A673 (cell line): ENCODE measurements at regions not wholly inside any gene's neighbourhood (a gene's known extent, or its start where the extent isn't known, plus 50 kb on each side); places are given as distances from the start of the nearest gene placed in this dataset.

Experiments used
- BruUV-seq: library from RNA; stranded (reverse); fragments of 400-500 nt; replicated peaks from 2 replicates; lab custom pipeline; 2021; lab: Mats Ljungman, UMichigan
- CTCF ChIA-PET: fragments of 300-600 bp; sonication (Branson Sonifier 250); formaldehyde crosslinking; loops from one replicate; lab custom pipeline; 2022; ENCODE audit warnings: antibody characterized with exemption; lab: Charles Lee
- POLR2A ChIA-PET: fragments of 300-600 bp; sonication (Branson Sonifier 250); formaldehyde crosslinking; loops from one replicate; lab custom pipeline; 2022; ENCODE audit warnings: antibody characterized with exemption; ENCODE audit not compliant: low non-redundant PET; lab: Charles Lee
- DNase-seq: peaks from one replicate; pipeline ENCODE4 v3.0.0-alpha.2; 2015; ENCODE audit warnings: low spot score
- H3K27ac ChIP-seq: fragments of 200-600 bp; sonication (generic); 2 replicates; pipeline ENCODE4 v1.5.1; 2016; ENCODE audit warnings: mixed run types, low read depth, mild to moderate bottlenecking, mixed read lengths, antibody characterized with exemption, low read length; ENCODE audit not compliant: poor library complexity, severe bottlenecking
- H3K27me3 ChIP-seq: fragments of 200-600 bp; sonication (generic); replicated peaks from 2 replicates; pipeline ENCODE4 v1.6.1; 2017; ENCODE audit warnings: mixed run types, low read depth, mild to moderate bottlenecking, mixed read lengths, antibody characterized with exemption, low read length; ENCODE audit not compliant: insufficient read depth, poor library complexity
- H3K36me3 ChIP-seq: fragments of 200-600 bp; sonication (generic); 2 replicates; pipeline ENCODE4 v1.6.1; 2016; ENCODE audit warnings: mixed run types, mild to moderate bottlenecking, mixed read lengths, antibody characterized with exemption, low read length; ENCODE audit not compliant: insufficient read depth, poor library complexity, severe bottlenecking
- H3K4me1 ChIP-seq: fragments of 200-600 bp; sonication (generic); 2 replicates; pipeline ENCODE4 v1.6.1; 2017; ENCODE audit warnings: mixed run types, mild to moderate bottlenecking, mixed read lengths, antibody characterized with exemption, low read length; ENCODE audit not compliant: insufficient read depth, poor library complexity, severe bottlenecking
- H3K4me3 ChIP-seq: fragments of 200-600 bp; sonication (generic); 2 replicates; pipeline ENCODE4 v1.5.1; 2016; ENCODE audit warnings: low read depth, mixed run types, mild to moderate bottlenecking, mixed read lengths, low read length; ENCODE audit not compliant: poor library complexity, severe bottlenecking
- H3K9me3 ChIP-seq: fragments of 200-600 bp; sonication (generic); 2 replicates; pipeline ENCODE4 v1.6.1; 2016; ENCODE audit warnings: mixed run types, low read depth, mild to moderate bottlenecking, mixed read lengths, antibody characterized with exemption, low read length; ENCODE audit not compliant: poor library complexity, severe bottlenecking
- CTCF ChIP-seq: fragments of 300-800, 200-600 bp; sonication (generic); conservative IDR thresholded peaks from 2 replicates; pipeline ENCODE4 v1.5.1; 2017; ENCODE audit warnings: low read depth, mild to moderate bottlenecking, antibody characterized with exemption, low read length, moderate library complexity, mixed read lengths
- EZH2 ChIP-seq: fragments of 200-600 bp; sonication (generic); IDR thresholded peaks from 2 replicates; pipeline ENCODE4 v1.6.1; 2017; ENCODE audit warnings: borderline replicate concordance, low read depth, mild to moderate bottlenecking, mixed read lengths, antibody characterized with exemption, low read length; ENCODE audit not compliant: poor library complexity, severe bottlenecking
- intact Hi-C: fragments of 100-400 bp; cut with micrococcal nuclease; formaldehyde crosslinking; loops from one replicate; pipeline ENCODE4 v1.10.0; 2022; ENCODE audit not compliant: unreplicated experiment

GRCh38 chr3:106920609-106921008, 456.6 kb upstream of the CCDC54 start:
- DNase-seq = no peak
- no peak for TF ChIP-seq CTCF
- TF ChIP-seq EZH2 = no peak
- ChIA-PET CTCF (no interaction called here), POLR2A (no interaction called here)
- no peaks in the 10 kb centered on the region for H3K27me3 ChIP-seq
- BruUV-seq = no TSS peak
- no peak overlapping the region for H3K4me3 ChIP-seq
- H3K9me3 ChIP-seq = no peaks in the 10 kb centered on the region
- H3K4me1 ChIP-seq = no peaks in the 10 kb centered on the region
- no peaks in the 10 kb centered on the region for H3K36me3 ChIP-seq
- no peak overlapping the region for H3K27ac ChIP-seq
- intact Hi-C loops = no loop called here

GRCh38 chr3:106929081-106929480, 448.2 kb upstream of the CCDC54 start:
- Histone ChIP-seq H3K27ac (no peak overlapping the region), H3K4me1 (no peaks in the 10 kb centered on the region), H3K9me3 (no peaks in the 10 kb centered on the region), H3K4me3 (no peak overlapping the region), H3K27me3 (no peaks in the 10 kb centered on the region), H3K36me3 (no peaks in the 10 kb centered on the region)
- CTCF ChIA-PET = no interaction called here
- intact Hi-C loops = no loop called here
- no peak for TF ChIP-seq CTCF
- no peak for TF ChIP-seq EZH2
- POLR2A ChIA-PET = no interaction called here
- no TSS peak for BruUV-seq
- no peak for DNase-seq

- intact Hi-C loops = no loop called here
- no peaks in the 10 kb centered on the region for H3K36me3 ChIP-seq
- TF ChIP-seq EZH2 (no peak), CTCF (no peak)
- H3K4me3 ChIP-seq = no peak overlapping the region
- H3K4me1 ChIP-seq = no peaks in the 10 kb centered on the region
- ChIA-PET POLR2A (interaction anchor here (0.6 kb wide), 2 partner anchors 18 to 177 kb away, joined by 3 to 9 read pairs; no protein-coding TSS in a partner anchor), CTCF (no interaction called here)
- no peaks in the 10 kb centered on the region for H3K27me3 ChIP-seq
- no peak overlapping the region for H3K27ac ChIP-seq
- DNase-seq = no peak
- no TSS peak for BruUV-seq
- no peaks in the 10 kb centered on the region for H3K9me3 ChIP-seq
Observed at GRCh38 chr3:106930086-106930485, 447.2 kb upstream of the CCDC54 start.
